Sigmoid colon (tissue), 6 donors: ENCODE measurements at regions not wholly inside any gene's neighbourhood (a gene's known extent, or its start where the extent isn't known, plus 50 kb on each side); places are given as distances from the start of the nearest gene placed in this dataset.

Experiments
- DNase-seq: peaks from one replicate; pipeline ENCODE4 v3.0.0-alpha.2; 2019
- H3K27ac ChIP-seq, 4 donors: fragments of 200-600 bp; sonication (generic); one replicate each; pipeline ENCODE4 v1.5.1; 2016 to 2019; ENCODE audit warnings: mild to moderate bottlenecking in 1 of 4
- H3K27me3 ChIP-seq, 3 donors: fragments of 200-600 bp; sonication (generic); one replicate each; pipeline ENCODE4 v1.5.1; 2019; ENCODE audit warnings: mild to moderate bottlenecking in 1 of 3
- H3K36me3 ChIP-seq, 4 donors: fragments of 200-600 bp; sonication (generic); one replicate each; pipeline ENCODE4 v1.5.1; 2016 to 2019
- H3K4me1 ChIP-seq, 4 donors: fragments of 200-600 bp; sonication (generic); one replicate each; pipeline ENCODE4 v1.5.1; 2017 to 2019
- H3K4me3 ChIP-seq, 4 donors: fragments of 200-600 bp; sonication (generic); one replicate each; pipeline ENCODE4 v1.5.1; 2017 to 2019; ENCODE audit warnings: mild to moderate bottlenecking in 2 of 4, moderate library complexity in 1 of 4
- H3K9me3 ChIP-seq, 4 donors: fragments of 200-600 bp in 3 of 4; sonication (generic) in 3 of 4; one replicate each; pipeline versions ENCODE4 v1.5.1 to v1.6.1; 2013 to 2019
- CTCF ChIP-seq, 4 experiments: fragments of 450-650 bp in 3 of 4; fragments of 200-600 bp in 1 of 4; IDR thresholded peaks; one replicate each; pipeline ENCODE4 v1.5.1; 2016 to 2019; ENCODE audit warnings: antibody characterized with exemption in 4 of 4, mild to moderate bottlenecking in 3 of 4, moderate library complexity in 2 of 4
- EP300 ChIP-seq, 4 donors: sonication (generic); formaldehyde crosslinking; IDR thresholded peaks; one replicate each; pipeline ENCODE4 v1.6.1; 2017; ENCODE audit warnings: antibody characterized with exemption in 4 of 4
- POLR2A ChIP-seq, 2 donors: fragments of 450-650 bp; IDR thresholded peaks; one replicate each; pipeline ENCODE4 v1.6.1; 2016; ENCODE audit warnings: antibody characterized with exemption in 2 of 2, mild to moderate bottlenecking in 2 of 2, moderate library complexity in 2 of 2
- POLR2AphosphoS5 ChIP-seq, 4 donors: sonication (generic); formaldehyde crosslinking; IDR thresholded peaks; one replicate each; pipeline ENCODE4 v1.6.1; 2017; ENCODE audit warnings: antibody characterized with exemption in 4 of 4
- WGBS, 2 donors: extraction: QIAGEN DNeasy Blood & Tissue Kit; methylation state at CpG; one replicate each; pipeline ENCODE4 v1.1.7; 2013; 5-methylcytosine and 5-hydroxymethylcytosine counted together
- intact Hi-C: fragments of 100-400 bp; cut with DNase I; formaldehyde crosslinking; loops from one replicate; pipeline ENCODE4 v1.15.1; 2023
- donor health status: healthy with polysubstance abuse.
- donor health status: healthy.

- H3K9me3 ChIP-seq = no peaks in the 10 kb centered on the region
- no peaks in the 10 kb centered on the region for H3K27me3 ChIP-seq
- intact Hi-C loops = no loop called here
- no peak overlapping the region for H3K27ac ChIP-seq
- H3K4me1 ChIP-seq = no peaks in the 10 kb centered on the region
- H3K36me3 ChIP-seq = no peaks in the 10 kb centered on the region
- H3K4me3 ChIP-seq = no peak overlapping the region
- 79 to 82% methylated on average over 8 of the region's 8 CpGs for WGBS, 2 donors
- TF ChIP-seq CTCF (IDR thresholded peaks at IDR 0.05) (no peak), POLR2A (IDR thresholded peaks at IDR 0.05) (no peak)
- DNase-seq = no peak
These were observed 446.6 kb downstream of the SIPA1L2 start for GRCh38 chr1:232183266-232183800.

GRCh38 chr1:232182236-232182635 lies 447.7 kb downstream of the SIPA1L2 start:
- Histone ChIP-seq H3K27me3 (no peaks in the 10 kb centered on the region), H3K36me3 (no peaks in the 10 kb centered on the region), H3K4me3 (no peak overlapping the region), H3K4me1 (no peaks in the 10 kb centered on the region), H3K9me3 (no peaks in the 10 kb centered on the region), H3K27ac (no peak overlapping the region)
- WGBS, 2 donors = 85 to 93% methylated on average over 8 of the region's 8 CpGs
- intact Hi-C loops = no loop called here
- no peak for DNase-seq
- TF ChIP-seq EP300 (IDR thresholded peaks at IDR 0.05) (no peak), CTCF (IDR thresholded peaks at IDR 0.05) (no peak), POLR2A (IDR thresholded peaks at IDR 0.05) (no peak), POLR2AphosphoS5 (IDR thresholded peaks at IDR 0.05) (no peak)

GRCh38 chr1:232180779-232181136 lies 449.2 kb downstream of the SIPA1L2 start:
- no peaks in the 10 kb centered on the region for H3K4me1 ChIP-seq
- TF ChIP-seq POLR2AphosphoS5 (IDR thresholded peaks at IDR 0.05) (no peak), EP300 (IDR thresholded peaks at IDR 0.05) (no peak), POLR2A (IDR thresholded peaks at IDR 0.05) (no peak), CTCF (IDR thresholded peaks at IDR 0.05) (no peak)
- no peaks in the 10 kb centered on the region for H3K9me3 ChIP-seq
- H3K27me3 ChIP-seq = no peaks in the 10 kb centered on the region
- H3K27ac ChIP-seq = no peak overlapping the region
- H3K4me3 ChIP-seq = no peak overlapping the region
- no peak for DNase-seq
- intact Hi-C loops = no loop called here
- H3K36me3 ChIP-seq = no peaks in the 10 kb centered on the region
- 88 to 93% methylated on average over 3 of the region's 3 CpGs for WGBS, 2 donors

- 77 to 79% methylated on average over 10 of the region's 10 CpGs for WGBS, 2 donors
- H3K4me3 ChIP-seq = no peak overlapping the region
- H3K36me3 ChIP-seq = no peaks in the 10 kb centered on the region
- no peak overlapping the region for H3K27ac ChIP-seq
- intact Hi-C loops = no loop called here
- no peaks in the 10 kb centered on the region for H3K9me3 ChIP-seq
- no peaks in the 10 kb centered on the region for H3K4me1 ChIP-seq
- H3K27me3 ChIP-seq = no peaks in the 10 kb centered on the region
- TF ChIP-seq EP300 (IDR thresholded peaks at IDR 0.05) (no peak), CTCF (IDR thresholded peaks at IDR 0.05) (no peak), POLR2AphosphoS5 (IDR thresholded peaks at IDR 0.05) (no peak), POLR2A (IDR thresholded peaks at IDR 0.05) (no peak)
- DNase-seq = no peak
These were observed 449.8 kb downstream of the SIPA1L2 start for GRCh38 chr1:232179896-232180778.
